Renal pelvis (tissue), 1 donor: ENCODE measurements at regions not wholly inside any gene's neighbourhood (a gene's known extent, or its start where the extent isn't known, plus 50 kb on each side); places are given as distances from the start of the nearest gene placed in this dataset.

ENCODE experiments used
- DNase-seq: peaks from one replicate; pipeline ENCODE4 v3.0.0-alpha.2; 2013

- no peak for DNase-seq
These were observed 211.8 kb upstream of the CPEB2 start for GRCh38 chr4:14790494-14790893.

DNA sequence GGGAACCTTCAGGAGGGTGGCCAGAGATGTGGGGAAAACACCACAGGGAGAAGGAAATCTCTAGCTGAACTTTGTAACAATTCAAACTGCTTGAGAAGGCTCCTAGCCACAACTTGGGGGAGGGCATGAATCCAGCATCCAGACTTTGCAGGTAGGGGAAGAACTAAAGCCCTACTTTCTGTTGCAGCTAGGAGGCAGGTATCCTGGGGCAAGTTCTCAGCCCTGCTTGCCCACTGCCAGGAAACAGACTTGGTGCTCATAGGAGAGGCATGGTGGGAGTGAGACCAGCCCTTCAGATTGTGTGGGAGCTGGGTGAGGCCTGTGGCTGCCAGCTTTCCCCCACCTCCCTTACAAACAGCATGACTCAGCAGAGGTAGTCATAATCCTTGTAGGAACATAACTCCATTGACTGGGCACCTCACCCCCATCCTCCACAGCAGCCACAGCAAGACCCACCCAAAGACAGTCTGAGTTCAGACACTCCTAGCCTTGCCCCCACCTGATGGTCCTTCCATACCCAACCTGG, 209.5 kb upstream of the CPEB2 start:
- DNase-seq, result no peak

DNA sequence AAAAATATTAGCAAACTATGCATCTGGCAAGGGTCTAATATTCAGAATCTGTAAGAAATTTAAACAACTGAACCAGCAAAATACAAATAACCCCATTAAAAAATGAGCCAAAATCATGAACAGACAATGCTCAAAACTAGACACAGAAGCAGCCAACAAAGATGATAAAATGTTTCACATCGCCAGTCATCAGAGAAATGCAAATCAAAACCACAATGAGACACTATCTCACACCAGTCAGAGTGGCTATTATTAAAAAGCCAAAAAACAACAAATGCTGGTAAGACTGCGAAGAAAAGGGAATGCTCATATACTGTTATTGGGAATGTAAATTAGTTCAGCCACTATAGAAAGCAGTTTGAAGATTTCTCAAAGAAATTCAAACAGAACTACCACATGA, 201.3 kb upstream of the CPEB2 start:
- no peak for DNase-seq

GRCh38 chr4:14802596-14802995, 199.7 kb upstream of the CPEB2 start:
- no peak for DNase-seq

DNA sequence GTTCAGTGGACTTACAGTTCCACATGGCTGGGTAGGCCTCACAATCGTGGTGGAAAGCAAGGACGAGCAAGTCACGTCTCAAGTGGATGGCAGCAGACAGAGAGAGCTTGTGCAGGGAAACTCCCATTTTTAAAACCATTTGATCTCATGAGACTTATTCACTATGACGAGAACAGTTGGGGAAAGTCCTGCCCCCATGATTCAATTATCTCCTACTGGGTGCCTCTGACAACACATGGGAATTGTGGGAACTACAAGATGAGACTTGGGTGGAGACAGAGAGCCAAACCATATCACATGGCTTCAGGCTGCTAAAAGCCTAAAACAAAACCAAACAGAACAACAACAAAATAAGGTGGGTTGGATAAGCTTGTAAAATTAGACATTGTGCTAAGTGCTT, 194.4 kb upstream of the CPEB2 start:
- no peak for DNase-seq

- no peak for DNase-seq
These were observed 193.1 kb upstream of the CPEB2 start for GRCh38 chr4:14809203-14809602.

DNA sequence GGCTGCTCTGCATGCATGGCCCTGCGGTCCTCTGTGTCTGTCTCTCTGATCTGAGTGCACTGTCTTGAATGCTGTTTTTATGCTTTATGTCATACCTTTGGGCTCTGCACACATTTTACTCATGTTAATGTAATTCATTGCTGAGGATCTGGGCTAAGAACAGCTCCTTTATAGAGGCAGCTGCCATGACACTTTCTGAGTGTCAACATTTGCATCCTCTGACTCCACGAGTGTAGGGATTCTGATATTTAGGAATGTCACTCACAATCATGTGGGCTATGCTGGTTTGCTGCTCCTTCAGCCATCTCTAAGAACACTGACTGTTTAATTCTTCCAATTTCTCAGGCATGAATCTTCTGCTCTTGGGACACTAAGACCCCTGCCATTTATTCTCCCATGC, 192.2 kb upstream of the CPEB2 start:
- no peak for DNase-seq

GRCh38 chr4:14810568-14810967, 191.7 kb upstream of the CPEB2 start:
- DNase-seq, result no peak

GRCh38 chr4:14812101-14812500, 190.2 kb upstream of the CPEB2 start:
- no peak for DNase-seq

DNA sequence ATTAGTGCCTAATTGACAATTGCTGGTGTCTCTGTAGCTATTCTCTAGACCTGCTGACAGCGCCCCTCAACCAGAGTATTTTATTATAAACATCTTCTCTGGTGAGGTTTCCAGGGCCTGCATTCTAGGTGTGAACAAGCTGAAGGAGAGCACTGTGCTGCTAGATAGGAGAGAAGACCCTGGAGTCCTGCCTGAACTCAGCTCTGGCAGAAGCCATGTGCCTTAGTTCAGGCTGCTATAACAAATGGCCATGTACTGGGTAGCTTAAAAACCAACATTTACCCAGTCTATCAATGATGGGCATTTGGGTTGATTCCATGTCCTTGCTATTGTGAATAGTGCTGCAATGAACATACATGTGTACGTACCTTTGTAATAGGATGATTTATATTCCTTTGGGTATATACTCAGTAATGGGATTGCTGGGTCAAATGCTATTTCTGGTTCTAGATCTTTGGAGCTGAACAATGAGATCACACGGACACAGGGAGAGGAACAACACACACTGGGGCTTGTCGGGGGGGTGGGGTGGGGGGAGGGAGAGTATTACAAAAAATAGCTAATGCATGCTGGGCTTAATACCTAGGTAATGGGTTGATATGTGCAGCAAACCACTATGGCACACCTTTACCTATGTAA, 185.5 kb upstream of the CPEB2 start:
- DNase-seq, result no peak

DNA sequence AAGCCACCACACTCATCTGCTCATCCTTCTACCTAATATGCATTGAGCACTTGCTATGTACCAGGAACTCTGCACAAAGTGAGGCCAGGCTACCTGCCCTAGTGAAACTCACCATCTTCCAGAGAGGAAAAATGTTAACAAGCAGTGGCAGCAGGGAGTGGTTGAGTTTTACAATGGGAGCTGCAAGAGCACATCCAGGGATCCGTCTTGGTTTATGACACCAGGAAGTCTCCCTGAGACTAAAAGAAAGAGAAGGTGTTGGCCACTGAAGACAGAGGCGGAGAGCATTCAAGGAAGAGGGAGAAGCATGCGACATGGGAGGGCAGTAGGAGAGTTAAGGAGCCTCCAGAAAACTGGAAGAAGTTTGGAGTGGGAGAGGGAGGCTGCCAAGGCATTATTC, 178.1 kb upstream of the CPEB2 start:
- no peak for DNase-seq

DNA sequence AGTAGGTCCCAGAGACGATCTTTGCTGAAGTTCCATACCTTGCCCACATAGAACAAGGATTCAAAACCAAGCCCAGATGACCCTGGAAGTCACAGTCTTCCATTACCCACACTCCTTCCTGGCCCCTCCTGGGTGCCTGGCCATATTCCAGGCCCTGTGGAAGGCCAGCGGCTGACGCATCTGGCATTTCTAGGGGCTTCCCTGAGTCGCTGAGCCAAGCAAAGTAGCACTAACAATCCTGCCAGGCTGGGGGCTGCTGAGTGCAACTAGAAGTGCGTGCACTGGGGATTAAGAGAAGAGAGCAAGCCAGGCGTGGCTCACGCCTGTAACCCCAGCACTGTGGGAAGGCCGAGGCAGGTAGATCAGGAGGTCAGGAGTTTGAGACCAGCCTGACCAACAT, 175.2 kb upstream of the CPEB2 start:
- no peak for DNase-seq

GRCh38 chr4:14829795-14830194, 172.5 kb upstream of the CPEB2 start:
- no peak for DNase-seq

DNA sequence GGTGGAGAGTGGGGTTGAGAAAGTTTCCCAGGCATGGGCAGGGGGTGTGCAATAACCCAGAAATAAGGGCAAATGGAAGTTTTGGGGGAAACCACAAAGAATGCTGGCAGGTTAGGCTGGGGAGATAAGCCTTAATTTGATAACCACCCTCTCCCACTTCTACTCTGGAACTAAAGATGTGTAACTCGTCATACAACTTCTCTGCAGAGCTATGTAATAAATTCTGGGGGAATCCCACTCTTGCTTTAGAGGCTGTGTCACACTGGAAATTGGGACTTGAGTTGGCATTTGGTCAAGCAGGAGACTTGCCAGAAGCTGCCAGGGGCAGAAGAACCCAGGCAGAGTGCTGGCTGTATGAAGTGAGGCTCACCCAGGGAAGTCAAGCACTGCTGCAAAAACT, 170.9 kb upstream of the CPEB2 start:
- no peak for DNase-seq

DNA sequence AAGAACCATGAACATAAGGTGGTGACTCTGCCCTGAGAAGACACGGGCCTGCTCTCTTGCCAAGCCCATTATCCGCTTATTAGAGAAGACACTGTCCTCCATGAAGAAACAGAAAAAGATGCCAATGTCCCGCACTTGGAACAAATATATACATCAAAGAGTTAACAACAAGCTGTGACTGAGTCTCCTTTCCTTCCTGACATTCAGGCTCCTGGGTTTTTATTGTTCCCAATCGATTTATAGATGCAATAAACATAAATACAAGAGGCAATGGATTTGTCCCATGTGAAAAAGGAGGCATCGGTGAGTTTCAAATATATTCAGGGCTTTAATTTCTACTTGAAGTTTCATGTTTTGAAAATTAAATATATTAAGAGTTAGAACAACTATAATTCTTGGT, 169.2 kb upstream of the CPEB2 start:
- DNase-seq, result no peak

GRCh38 chr4:14834382-14834781, 167.9 kb upstream of the CPEB2 start:
- DNase-seq, result no peak

DNA sequence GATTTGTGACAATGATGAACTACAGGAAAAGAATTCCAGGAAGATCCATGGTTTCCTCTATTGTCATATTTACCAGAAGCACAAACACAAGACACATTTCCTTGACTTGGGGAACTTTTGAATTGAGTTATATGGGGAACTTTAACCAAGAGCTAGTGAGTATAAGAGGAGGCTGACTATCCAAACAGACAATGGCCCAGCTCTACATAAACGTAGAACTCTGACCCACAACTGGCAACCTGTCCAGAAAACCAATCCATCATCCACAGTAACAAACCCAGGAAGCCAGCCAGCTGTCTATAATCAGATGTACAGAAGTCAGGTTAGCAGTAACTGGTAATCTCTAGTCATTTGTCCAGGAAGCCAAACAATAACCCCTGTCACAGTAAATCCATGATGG, 167.0 kb upstream of the CPEB2 start:
- DNase-seq, result no peak

GRCh38 chr4:14835708-14836425, 166.4 kb upstream of the CPEB2 start:
- no peak for DNase-seq

DNA sequence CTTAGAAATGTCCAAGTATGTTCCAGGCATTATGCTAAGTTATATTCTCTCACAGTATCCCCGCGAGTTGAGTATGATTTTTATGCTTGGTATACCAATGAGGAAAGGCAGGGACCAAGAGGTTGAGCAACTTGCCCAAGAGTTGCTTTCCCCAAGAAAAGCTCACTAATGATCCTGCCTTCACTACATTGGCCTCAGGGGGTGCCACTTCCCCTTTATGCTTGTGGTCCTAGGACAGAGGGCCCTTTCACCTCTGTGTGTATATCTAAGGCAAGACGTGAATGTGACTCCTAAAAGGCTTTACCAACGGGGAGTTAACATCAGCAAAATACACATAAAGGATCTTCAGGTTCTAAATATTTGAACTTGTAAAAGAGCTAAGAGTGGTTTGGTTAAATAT, 164.4 kb upstream of the CPEB2 start:
- DNase-seq, result no peak

DNA sequence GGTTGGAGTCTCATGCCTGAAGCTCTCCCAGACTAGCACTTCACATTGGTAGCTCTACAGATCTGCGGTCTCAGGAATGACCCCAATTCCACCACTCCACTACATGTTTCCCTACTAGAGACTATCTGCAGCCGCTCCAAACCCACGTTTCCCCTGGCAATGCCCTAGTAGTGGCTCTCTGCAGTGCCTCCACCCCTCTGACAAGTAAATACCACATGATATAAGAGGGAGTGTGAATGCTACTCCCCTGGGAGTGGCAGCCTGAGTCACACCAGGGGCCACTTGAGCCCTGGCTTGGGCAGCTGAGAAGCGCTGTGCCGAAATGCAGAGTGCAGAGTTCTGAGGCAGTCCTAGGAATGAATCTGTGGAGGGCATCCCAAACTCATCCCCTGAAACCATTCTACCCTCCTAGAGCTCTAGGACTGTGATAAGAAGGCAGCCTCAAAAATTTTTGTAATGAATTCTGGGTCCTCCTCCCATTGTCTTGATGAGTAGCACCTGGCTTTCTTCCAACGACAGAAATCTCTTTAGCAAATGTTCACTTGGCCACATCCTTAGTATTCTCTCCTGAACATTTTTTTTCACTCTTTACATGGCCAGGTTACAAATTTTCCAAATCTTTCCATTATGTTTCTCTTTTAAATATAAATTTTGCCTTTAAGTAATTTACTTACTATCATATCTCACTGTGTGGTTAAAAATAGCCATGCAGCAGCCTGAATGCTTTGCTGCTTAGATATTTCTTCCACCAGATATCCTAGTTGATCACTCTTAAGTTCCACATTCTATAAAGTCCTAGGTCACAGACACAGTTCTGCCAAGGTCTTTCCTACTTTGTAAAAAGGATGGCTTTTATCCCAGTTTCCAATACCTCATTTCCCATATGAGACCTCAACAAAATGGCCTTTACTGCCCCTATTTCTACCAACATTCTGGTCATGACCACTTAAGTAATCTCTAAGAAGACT, 160.2 kb upstream of the CPEB2 start:
- DNase-seq, result no peak

DNA sequence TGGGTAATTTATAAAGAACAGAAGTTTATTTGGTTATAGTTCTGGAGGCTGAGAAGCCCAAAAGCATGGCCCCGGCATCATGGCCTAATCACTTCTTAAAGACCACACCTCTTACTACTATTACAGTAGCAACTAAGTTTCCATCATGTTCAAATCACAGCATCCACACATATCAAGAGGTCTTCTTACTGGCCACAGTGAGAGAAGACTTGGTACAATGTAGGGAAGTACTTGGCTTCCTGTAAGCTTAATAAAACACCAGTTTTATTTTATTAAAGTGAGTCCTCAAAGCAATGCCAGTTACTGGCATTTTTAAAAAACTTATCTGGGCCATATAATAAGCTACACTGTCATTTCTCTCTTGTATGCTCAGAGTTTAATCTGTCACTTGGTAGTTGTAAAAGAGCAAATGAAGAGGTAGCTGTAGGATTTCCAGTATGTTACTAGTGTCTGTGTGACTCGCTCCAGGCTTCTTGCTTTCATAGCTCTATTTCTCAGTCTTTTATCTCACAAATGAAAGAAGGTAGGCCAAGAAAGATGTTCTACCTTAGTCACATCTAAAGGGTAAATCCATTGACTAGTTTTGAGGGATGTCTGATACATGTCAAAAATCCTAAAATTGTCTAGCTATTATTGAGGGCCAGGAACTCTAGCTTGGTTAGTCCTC, 159.2 kb upstream of the CPEB2 start:
- DNase-seq, result no peak

DNA sequence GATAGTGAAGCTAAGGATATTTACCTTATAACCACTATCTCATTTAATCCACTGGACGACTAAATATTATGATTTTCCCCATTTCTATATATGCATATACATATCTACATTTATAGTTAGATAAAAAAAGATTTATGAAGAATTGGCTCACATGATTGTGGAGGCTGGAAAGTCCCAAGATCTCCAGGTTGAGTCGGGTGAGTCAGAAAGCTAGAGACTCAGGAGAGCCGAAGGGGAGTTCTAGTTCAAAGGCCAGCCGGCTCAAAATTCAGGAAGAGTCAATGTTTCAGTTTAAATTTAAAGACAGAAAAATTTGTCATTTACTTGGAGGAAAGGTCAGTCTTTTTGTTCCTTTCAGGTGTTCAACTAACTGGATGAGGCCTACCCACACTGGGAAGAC, 158.2 kb upstream of the CPEB2 start:
- no peak for DNase-seq
